HCT116 (cell line): ENCODE measurements at regions not wholly inside any gene's neighbourhood (a gene's known extent, or its start where the extent isn't known, plus 50 kb on each side); places are given as distances from the start of the nearest gene placed in this dataset.

ENCODE experiments used
- ATAC-seq: fragments of 200-7000 bp; cut with Tn5 transposase; 2 replicates; pipeline ENCODE4 v1.9.1; 2020; ENCODE audit warnings: mild to moderate bottlenecking, moderate library complexity
- BruUV-seq: library from RNA; stranded (reverse); fragments of 400-500 nt; replicated peaks from 2 replicates; lab custom pipeline; 2021; lab: Mats Ljungman, UMichigan
- CTCF ChIA-PET: fragments of 300-600 bp; sonication (Branson Sonifier 250); formaldehyde crosslinking; loops from one replicate; lab custom pipeline; 2021; ENCODE audit warnings: antibody characterized with exemption; lab: Charles Lee
- POLR2A ChIA-PET: fragments of 300-600, 350-600 bp; sonication (Branson Sonifier 250); formaldehyde crosslinking; loops from one replicate; lab custom pipeline; 2021; ENCODE audit warnings: antibody characterized with exemption; lab: Charles Lee
- RAD21 ChIA-PET, 2 experiments: fragments of 300-600 bp; sonication (Branson Sonifier 250); formaldehyde crosslinking; loops; one replicate each; lab custom pipeline; 2023; ENCODE audit warnings: low total read pairs in 2 of 2; ENCODE audit not compliant: uncharacterized antibody in 2 of 2, unreplicated experiment in 2 of 2, low non-redundant PET in 1 of 2; lab: Charles Lee
- DNase-seq: peaks from one replicate; pipeline ENCODE4 v3.0.0-alpha.2; 2010; ENCODE audit warnings: low read depth, low spot score
- H2AFZ ChIP-seq: fragments of 200-600 bp; shearing (Covaris generic), sonication (generic); 2 replicates; pipeline ENCODE4 v1.6.1; 2017; ENCODE audit warnings: low read depth, mixed run types, mixed read lengths, antibody characterized with exemption, low read length; ENCODE audit not compliant: poor library complexity, severe bottlenecking
- H3K27ac ChIP-seq: 2 replicates; pipeline ENCODE4 v1.5.1; 2012; ENCODE audit warnings: low read depth, low read length
- H3K27me3 ChIP-seq: fragments of 200-600 bp; sonication (generic); 2 replicates; pipeline ENCODE4 v1.6.1; 2016; ENCODE audit warnings: mixed run types, low read length, mixed read lengths; ENCODE audit not compliant: insufficient read depth
- H3K36me3 ChIP-seq, 2 experiments: fragments of 200-500 bp in 1 of 2; fragments of 200-600 bp in 1 of 2; sonication (Bioruptor generic) in 1 of 2; sonication (generic) in 1 of 2; 2 replicates each; pipeline versions ENCODE4 v1.5.1 to v1.6.1; 2014 to 2016; ENCODE audit warnings: low read length in 2 of 2, inconsistent platforms in 1 of 2, mixed read lengths in 1 of 2, mixed run types in 1 of 2; ENCODE audit not compliant: insufficient read depth in 2 of 2, control insufficient read depth in 1 of 2
- H3K4me1 ChIP-seq, 2 experiments: fragments of 200-600 bp in 1 of 2; sonication (generic) in 1 of 2; 2 replicates each; pipeline versions ENCODE4 v1.5.1 to v1.6.1; 2012 to 2017; ENCODE audit warnings: low read length in 2 of 2, inconsistent platforms in 1 of 2, mild to moderate bottlenecking in 1 of 2, mixed read lengths in 1 of 2, mixed run types in 1 of 2, moderate library complexity in 1 of 2; ENCODE audit not compliant: insufficient read depth in 2 of 2, control insufficient read depth in 1 of 2
- H3K4me2 ChIP-seq: fragments of 200-600 bp; sonication (generic); 2 replicates; pipeline ENCODE4 v1.6.1; 2017; ENCODE audit warnings: mixed run types, low read length, mixed read lengths
- H3K4me3 ChIP-seq, 2 experiments: fragments of 200-600 bp in 1 of 2; sonication (generic) in 1 of 2; replicated peaks in 1 of 2; 2 replicates each; pipeline ENCODE4 v1.5.1; 2011 to 2016; ENCODE audit warnings: low read length in 2 of 2, control low read depth in 1 of 2, low read depth in 1 of 2, mild to moderate bottlenecking in 1 of 2, mixed read lengths in 1 of 2, mixed run types in 1 of 2
- H3K79me2 ChIP-seq: fragments of 200-600 bp; sonication (generic); 2 replicates; pipeline ENCODE4 v1.6.1; 2017; ENCODE audit warnings: mild to moderate bottlenecking, mixed run types, low read length, moderate library complexity, mixed read lengths; ENCODE audit not compliant: insufficient read depth
- H3K9ac ChIP-seq: fragments of 200-600 bp; sonication (generic); 2 replicates; pipeline ENCODE4 v1.6.1; 2016; ENCODE audit warnings: low read length, mixed read lengths
- H3K9me2 ChIP-seq: fragments of 200-600 bp; sonication (generic), shearing (Covaris generic); 2 replicates; pipeline ENCODE4 v1.6.1; 2017; ENCODE audit warnings: mixed run types, mild to moderate bottlenecking, moderate library complexity; ENCODE audit not compliant: insufficient read depth
- H3K9me3 ChIP-seq, 2 experiments: fragments of 200-500 bp in 1 of 2; fragments of 200-600 bp in 1 of 2; sonication (Bioruptor generic) in 1 of 2; sonication (generic) in 1 of 2; 2 replicates each; pipeline ENCODE4 v1.6.1; 2014 to 2017; ENCODE audit warnings: low read length in 2 of 2, mixed read lengths in 2 of 2, inconsistent platforms in 1 of 2, low read depth in 1 of 2, mild to moderate bottlenecking in 1 of 2, mixed run types in 1 of 2, moderate library complexity in 1 of 2; ENCODE audit not compliant: control insufficient read depth in 1 of 2, insufficient read depth in 1 of 2
- H4K20me1 ChIP-seq: fragments of 200-600 bp; sonication (generic), shearing (Covaris generic); 2 replicates; pipeline ENCODE4 v1.6.1; 2017; ENCODE audit warnings: mixed run types, mild to moderate bottlenecking, moderate library complexity; ENCODE audit not compliant: insufficient read depth
- ATF3 ChIP-seq: IDR thresholded peaks from 2 replicates; pipeline ENCODE4 v1.6.1; 2012
- CBX3 ChIP-seq: IDR thresholded peaks from 2 replicates; pipeline ENCODE4 v1.6.1; 2012; ENCODE audit warnings: low read depth
- CEBPB ChIP-seq: IDR thresholded peaks from 2 replicates; pipeline ENCODE4 v1.6.1; 2012; ENCODE audit warnings: low read depth
- CTCF ChIP-seq, 3 experiments: fragments of 200-600 bp in 1 of 3; sonication (generic) in 1 of 3; IDR thresholded peaks in 2 of 3; conservative IDR thresholded peaks in 1 of 3; 2 replicates each; pipeline ENCODE4 v1.5.1; 2012 to 2017; ENCODE audit warnings: low read depth in 2 of 3, low read length in 2 of 3, antibody characterized with exemption in 1 of 3, borderline replicate concordance in 1 of 3, control low read depth in 1 of 3, mild to moderate bottlenecking in 1 of 3, mixed read lengths in 1 of 3, mixed run types in 1 of 3, moderate library complexity in 1 of 3; ENCODE audit not compliant: insufficient read depth in 1 of 3
- EGR1 ChIP-seq: IDR thresholded peaks from 2 replicates; pipeline ENCODE4 v1.6.1; 2012; ENCODE audit warnings: low read depth
- ELF1 ChIP-seq: IDR thresholded peaks from 2 replicates; pipeline ENCODE4 v1.6.1; 2012; ENCODE audit warnings: low read depth, borderline replicate concordance
- EZH2phosphoT487 ChIP-seq: fragments of 200-600 bp; IDR thresholded peaks from 2 replicates; pipeline ENCODE4 v1.6.1; 2018; ENCODE audit warnings: antibody characterized with exemption, borderline replicate concordance
- JUND ChIP-seq: IDR thresholded peaks from 2 replicates; pipeline ENCODE4 v1.6.1; 2012
- MAX ChIP-seq: IDR thresholded peaks from 2 replicates; pipeline ENCODE4 v1.6.1; 2012
- POLR2AphosphoS5 ChIP-seq: IDR thresholded peaks from 2 replicates; pipeline ENCODE4 v1.6.1; 2011; ENCODE audit warnings: mild to moderate bottlenecking, low read depth, low read length, moderate library complexity
- RAD21 ChIP-seq: IDR thresholded peaks from 2 replicates; pipeline ENCODE4 v1.6.1; 2012; ENCODE audit warnings: low read depth, mild to moderate bottlenecking
- REST ChIP-seq: IDR thresholded peaks from 2 replicates; pipeline ENCODE4 v1.6.1; 2012; ENCODE audit warnings: low read depth
- SIN3A ChIP-seq: IDR thresholded peaks from 2 replicates; pipeline ENCODE4 v1.6.1; 2012; ENCODE audit warnings: low read depth
- SP1 ChIP-seq: IDR thresholded peaks from 2 replicates; pipeline ENCODE4 v1.6.1; 2012; ENCODE audit warnings: low read depth
- SRF ChIP-seq: IDR thresholded peaks from 2 replicates; pipeline ENCODE4 v1.6.1; 2012; ENCODE audit warnings: low read depth
- TCF7L2 ChIP-seq: IDR thresholded peaks from 2 replicates; pipeline ENCODE4 v1.7.0; 2011; ENCODE audit warnings: borderline replicate concordance, inconsistent platforms; ENCODE audit not compliant: insufficient read depth, insufficient read length; ENCODE audit errors: extremely low read depth
- YY1 ChIP-seq: IDR thresholded peaks from 2 replicates; pipeline ENCODE4 v1.6.1; 2011; ENCODE audit warnings: low read length, low read depth, moderate library complexity, mild to moderate bottlenecking; ENCODE audit not compliant: insufficient replicate concordance; ENCODE audit errors: extremely low read depth
- ZNF274 ChIP-seq: fragments of 200-500 bp; sonication (Bioruptor generic); IDR thresholded peaks from 2 replicates; pipeline ENCODE4 v1.6.1; 2014; ENCODE audit warnings: mild to moderate bottlenecking, low read depth, low read length, inconsistent platforms
- intact Hi-C: fragments of 100-400 bp; cut with micrococcal nuclease; formaldehyde crosslinking; loops from 2 replicates; pipeline ENCODE4 v1.10.0; 2022
- TF ChIP-seq, protein P1 (sequence below): IDR thresholded peaks from 2 replicates; pipeline ENCODE4 v1.6.1; 2011; ENCODE audit warnings: mild to moderate bottlenecking, low read length, moderate library complexity; ENCODE audit not compliant: insufficient replicate concordance; ENCODE audit errors: extremely low read depth

GRCh38 chr15:62566248-62566647 is 401.2 kb upstream of the C2CD4B start:
- POLR2A ChIA-PET: no interaction called here
- no peak overlapping the region for H3K4me3 ChIP-seq
- H3K9ac ChIP-seq: no peak overlapping the region
- H3K9me2 ChIP-seq: no peaks in the 10 kb centered on the region
- TF ChIP-seq ZNF274: no peak
- TF ChIP-seq, protein P1, sequence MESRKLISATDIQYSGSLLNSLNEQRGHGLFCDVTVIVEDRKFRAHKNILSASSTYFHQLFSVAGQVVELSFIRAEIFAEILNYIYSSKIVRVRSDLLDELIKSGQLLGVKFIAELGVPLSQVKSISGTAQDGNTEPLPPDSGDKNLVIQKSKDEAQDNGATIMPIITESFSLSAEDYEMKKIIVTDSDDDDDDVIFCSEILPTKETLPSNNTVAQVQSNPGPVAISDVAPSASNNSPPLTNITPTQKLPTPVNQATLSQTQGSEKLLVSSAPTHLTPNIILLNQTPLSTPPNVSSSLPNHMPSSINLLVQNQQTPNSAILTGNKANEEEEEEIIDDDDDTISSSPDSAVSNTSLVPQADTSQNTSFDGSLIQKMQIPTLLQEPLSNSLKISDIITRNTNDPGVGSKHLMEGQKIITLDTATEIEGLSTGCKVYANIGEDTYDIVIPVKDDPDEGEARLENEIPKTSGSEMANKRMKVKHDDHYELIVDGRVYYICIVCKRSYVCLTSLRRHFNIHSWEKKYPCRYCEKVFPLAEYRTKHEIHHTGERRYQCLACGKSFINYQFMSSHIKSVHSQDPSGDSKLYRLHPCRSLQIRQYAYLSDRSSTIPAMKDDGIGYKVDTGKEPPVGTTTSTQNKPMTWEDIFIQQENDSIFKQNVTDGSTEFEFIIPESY: no peak
- TF ChIP-seq TCF7L2: no peak
- TF ChIP-seq EGR1: no peak
- no peak for TF ChIP-seq POLR2AphosphoS5
- TF ChIP-seq SRF: no peak
- no peak for TF ChIP-seq REST
- TF ChIP-seq EZH2phosphoT487: no peak
- TF ChIP-seq ELF1: no peak
- TF ChIP-seq YY1: no peak
- no peak for TF ChIP-seq CEBPB
- no peak for TF ChIP-seq MAX
- no peak for TF ChIP-seq ATF3
- TF ChIP-seq CBX3: no peak
- no peak for TF ChIP-seq SIN3A
- TF ChIP-seq RAD21: no peak
- TF ChIP-seq CTCF (IDR thresholded peaks at IDR 0.05 in 2 of 3, conservative IDR thresholded peaks at IDR 0.05 in 1 of 3; ENCODE audit: borderline replicate concordance in 1 of 3, insufficient read depth in 1 of 3, low read depth in 2 of 3, low read length in 2 of 3): no peak
- no peak for TF ChIP-seq SP1
- no peak for TF ChIP-seq JUND
- no peak overlapping the region for H2AFZ ChIP-seq
- H4K20me1 ChIP-seq: no peaks in the 10 kb centered on the region
- peaks cover 0 to 3% of the 10 kb centered on the region in 2 experiments; a peak in 1 of 4 replicates for H3K4me1 ChIP-seq
- no TSS peak for BruUV-seq
- no peaks in the 10 kb centered on the region for H3K9me3 ChIP-seq
- H3K36me3 ChIP-seq: no peaks in the 10 kb centered on the region
- H3K27me3 ChIP-seq: no peaks in the 10 kb centered on the region
- no peak overlapping the region for H3K4me2 ChIP-seq
- intact Hi-C loops: no loop called here
- no peaks in the 10 kb centered on the region for H3K79me2 ChIP-seq
- H3K27ac ChIP-seq: no peak overlapping the region
- DNase-seq (no peak), ATAC-seq (no peak)
- RAD21 ChIA-PET: no interaction called here
- CTCF ChIA-PET: no interaction called here
